OCI-LY3 (cell line): ENCODE measurements at regions not wholly inside any gene's neighbourhood (a gene's known extent, or its start where the extent isn't known, plus 50 kb on each side); places are given as distances from the start of the nearest gene placed in this dataset.

Experiments used
- CTCF ChIP-seq: fragments of 200-600, 300-600 bp; sonication (generic); IDR thresholded peaks from 2 replicates; pipeline ENCODE4 v1.5.1; 2014; ENCODE audit warnings: antibody characterized with exemption, low read length, low read depth
- EZH2phosphoT487 ChIP-seq: fragments of 200-600 bp; shearing (Covaris generic); IDR thresholded peaks from 2 replicates; pipeline ENCODE4 v1.6.1; 2018; ENCODE audit warnings: antibody characterized with exemption, mixed run types, low read depth

- TF ChIP-seq EZH2phosphoT487 (no peak), CTCF (no peak)
Measured at GRCh38 chr13:82501834-82502233, 1380.4 kb downstream of the SLITRK1 start.
